GM18868 (cell line): ENCODE measurements at regions not wholly inside any gene's neighbourhood (a gene's known extent, or its start where the extent isn't known, plus 50 kb on each side); places are given as distances from the start of the nearest gene placed in this dataset.
"Not testable (repeated sequence)": the region's sequence is repeated elsewhere in the genome, so short reads cannot be mapped to it uniquely, and the experiment has no call there.

ENCODE experiments used
- ATAC-seq: cut with Tn5 transposase; IDR thresholded peaks from one replicate; pipeline ENCODE4 v1.9.1; 2021; ENCODE audit warnings: mild to moderate bottlenecking, moderate library complexity; ENCODE audit not compliant: unreplicated experiment

DNA sequence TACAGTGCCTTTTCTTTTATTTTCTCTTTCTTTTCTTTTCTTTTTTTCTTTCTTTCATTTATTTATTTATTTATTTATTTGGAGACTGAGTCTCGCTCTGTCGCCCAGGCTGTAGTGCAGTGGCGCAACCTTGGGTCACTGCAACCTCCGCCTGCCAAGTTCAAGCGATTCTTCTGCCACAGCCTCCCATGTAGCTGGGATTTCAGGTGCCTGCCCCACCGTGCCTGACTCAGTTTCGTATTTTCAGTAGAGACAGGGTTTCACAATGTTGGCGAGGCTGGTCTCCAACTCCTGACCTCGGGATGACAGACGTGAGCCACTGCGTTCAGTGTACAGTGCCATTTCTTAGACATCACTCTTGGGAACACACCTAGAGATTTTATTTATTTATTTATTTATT is 110.0 kb upstream of the ANKRD30BL start:
- not testable (repeated sequence) for ATAC-seq

DNA sequence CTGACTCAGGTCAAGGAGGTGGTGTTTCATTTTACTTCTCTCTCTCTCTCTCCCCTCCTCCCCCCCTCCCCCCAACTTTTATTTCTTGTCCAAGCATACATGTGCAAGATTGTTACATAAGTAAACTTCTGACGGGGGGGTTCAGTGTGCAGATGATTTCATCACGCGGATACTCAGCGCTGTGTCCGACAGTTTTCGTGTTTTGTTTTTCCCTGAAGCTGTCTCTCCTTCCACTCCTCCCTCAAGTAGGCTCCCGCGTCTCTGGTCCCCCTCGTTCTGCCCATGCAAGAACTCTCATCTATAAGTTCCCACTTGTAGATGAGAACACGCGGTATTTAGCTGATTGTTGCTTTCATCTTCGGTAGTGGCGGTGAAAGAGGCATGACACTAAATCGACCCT is 111.0 kb upstream of the ANKRD30BL start:
- no peak for ATAC-seq

DNA sequence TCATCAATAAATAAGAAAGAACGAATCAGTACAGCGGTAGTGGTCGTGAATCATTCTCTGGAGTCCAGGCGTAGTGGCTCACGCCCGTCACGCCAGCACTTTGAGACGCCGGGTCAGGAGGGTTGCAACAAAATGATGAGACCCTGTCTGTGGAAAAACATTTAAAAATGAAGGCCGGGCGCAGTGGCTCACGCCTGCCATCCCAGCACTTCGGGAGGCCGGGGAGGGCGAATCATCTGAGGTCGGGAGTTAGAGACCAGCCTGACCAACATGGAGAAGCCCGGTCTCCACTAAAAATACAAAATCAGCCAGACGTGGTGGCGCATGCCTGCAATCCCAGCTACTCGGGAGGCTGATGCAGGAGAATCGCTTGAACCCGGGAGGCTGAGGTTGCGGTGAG is 111.8 kb upstream of the ANKRD30BL start:
- not testable (repeated sequence) for ATAC-seq

DNA sequence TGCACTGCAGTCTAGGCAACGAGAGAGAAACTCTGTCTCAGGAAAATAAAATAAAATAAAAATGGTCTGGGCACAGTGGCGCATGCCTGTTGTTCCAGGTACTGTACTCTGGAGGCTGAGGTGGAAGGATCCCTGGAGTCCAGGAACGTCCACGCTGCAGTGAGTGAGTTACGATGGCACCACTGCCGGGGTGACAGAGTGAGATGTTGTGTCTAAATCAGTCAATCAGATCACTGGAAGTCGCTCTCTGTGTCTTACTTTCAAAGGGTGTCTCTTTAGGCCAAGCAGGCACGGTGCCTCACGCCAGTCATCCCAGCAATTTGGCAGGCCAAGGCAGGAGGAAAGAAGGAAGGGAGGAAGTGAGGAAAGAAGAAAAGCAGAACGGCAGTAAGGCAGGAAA is 112.2 kb upstream of the ANKRD30BL start:
- no peak for ATAC-seq

DNA sequence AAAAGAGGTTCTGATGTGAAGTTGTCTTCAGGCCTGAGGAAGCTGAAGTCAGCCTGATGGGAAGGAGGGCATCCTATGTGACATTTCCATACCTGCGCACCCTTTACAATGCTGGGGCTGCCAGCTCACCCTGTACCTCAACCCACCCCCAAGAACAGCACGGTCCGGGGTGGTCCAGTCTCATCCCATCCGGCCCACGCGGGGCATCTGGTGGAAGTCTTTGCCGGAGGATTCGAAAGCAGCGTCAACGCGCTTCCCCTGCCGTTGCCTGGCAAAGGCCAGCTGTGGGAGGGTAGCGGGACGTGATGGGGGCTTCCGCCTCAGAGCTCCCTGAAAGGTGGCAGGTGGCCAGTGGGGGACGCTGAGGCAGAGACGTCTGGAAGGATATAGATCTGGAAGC is 113.6 kb upstream of the ANKRD30BL start:
- no peak for ATAC-seq

DNA sequence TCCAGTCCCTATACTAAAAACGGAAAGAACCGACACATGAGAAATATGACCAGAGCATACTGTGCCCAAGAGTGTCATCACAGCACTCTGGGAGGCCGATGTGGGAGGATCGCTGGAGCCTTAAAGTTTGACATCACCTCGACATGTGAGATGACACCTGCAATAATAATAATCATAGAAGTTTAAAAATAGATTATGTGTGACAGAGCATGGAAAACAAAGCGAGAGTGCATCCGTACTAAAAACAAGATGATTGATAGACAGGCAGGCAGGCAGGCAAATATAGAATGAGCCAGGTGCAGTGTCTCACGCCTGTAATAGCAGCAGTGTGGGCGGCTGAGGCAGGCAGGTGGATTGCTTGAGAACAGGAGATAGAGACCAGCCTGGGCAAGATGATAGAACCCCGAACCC is 114.8 kb upstream of the ANKRD30BL start:
- ATAC-seq: peak; percentile 64

DNA sequence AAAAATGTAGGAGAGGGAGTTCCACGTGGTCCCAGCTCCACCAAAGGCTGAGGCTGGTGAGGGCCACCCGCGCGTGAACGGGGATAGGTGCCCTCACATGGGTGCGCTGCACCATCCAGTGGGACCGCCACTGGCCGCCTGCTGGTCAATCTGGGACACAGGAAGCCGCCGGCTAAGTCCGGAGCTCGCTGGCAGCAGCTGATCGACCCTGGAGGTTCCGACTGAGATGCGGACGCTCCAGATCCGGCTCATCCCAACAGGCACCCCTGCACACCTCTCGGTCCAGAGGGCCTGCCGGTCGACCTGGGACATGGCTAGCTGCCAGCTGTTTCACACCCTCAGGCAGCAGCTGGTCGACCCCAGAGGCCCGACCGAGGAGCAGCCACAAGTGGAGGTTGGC is 116.5 kb upstream of the ANKRD30BL start:
- ATAC-seq: no peak

DNA sequence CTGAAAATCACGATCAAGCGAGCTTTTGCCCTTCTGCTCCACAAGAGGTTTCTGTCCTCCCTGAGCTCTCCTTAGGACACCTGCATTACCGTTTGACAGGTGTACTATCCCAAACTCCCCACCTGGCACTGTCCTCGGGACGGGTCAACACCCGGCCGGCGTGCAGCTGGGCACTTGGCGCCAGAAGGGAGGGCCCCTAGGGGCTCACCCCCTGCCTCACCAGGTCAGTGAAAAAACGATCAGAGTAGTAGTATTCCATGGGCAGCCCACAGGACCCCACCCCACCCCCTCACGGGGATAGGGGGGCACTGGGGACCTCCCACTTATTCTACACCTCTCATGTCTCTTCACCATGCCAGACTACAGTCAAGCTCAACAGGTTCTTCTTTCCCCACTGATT is 117.6 kb upstream of the ANKRD30BL start:
- ATAC-seq: no peak

DNA sequence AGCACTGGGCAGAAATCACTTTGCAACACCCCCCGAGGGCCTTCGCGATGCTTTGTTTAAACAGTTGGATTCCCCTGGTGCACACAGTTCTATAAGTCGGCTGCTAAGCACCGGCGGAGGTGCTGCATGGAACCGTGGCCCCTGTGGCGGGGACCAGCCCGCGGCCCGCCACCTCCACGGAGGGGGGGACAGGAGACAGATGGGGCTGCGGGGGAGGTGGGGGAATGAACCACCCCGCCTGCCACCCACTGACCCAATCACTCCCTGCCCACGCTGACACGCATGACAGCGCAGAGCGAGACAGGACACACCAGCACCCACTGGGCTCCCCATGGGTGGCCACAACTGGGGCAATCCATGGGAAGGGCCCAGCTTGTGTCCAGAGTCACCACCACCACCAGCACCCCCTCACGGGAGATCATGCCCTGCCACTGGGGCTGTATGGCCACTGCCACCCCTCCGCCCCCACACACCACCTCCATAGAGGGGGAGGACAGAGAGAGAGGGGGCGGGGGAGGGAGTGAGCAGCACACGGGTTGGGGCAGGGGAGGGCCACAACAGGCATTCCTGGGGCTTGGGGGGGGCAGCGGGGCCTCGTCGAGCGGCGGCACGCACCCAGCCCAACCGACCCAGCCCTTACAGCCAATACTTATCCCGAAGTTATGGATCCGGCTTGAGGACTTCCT is 118.3 kb upstream of the ANKRD30BL start:
- ATAC-seq: no peak

DNA sequence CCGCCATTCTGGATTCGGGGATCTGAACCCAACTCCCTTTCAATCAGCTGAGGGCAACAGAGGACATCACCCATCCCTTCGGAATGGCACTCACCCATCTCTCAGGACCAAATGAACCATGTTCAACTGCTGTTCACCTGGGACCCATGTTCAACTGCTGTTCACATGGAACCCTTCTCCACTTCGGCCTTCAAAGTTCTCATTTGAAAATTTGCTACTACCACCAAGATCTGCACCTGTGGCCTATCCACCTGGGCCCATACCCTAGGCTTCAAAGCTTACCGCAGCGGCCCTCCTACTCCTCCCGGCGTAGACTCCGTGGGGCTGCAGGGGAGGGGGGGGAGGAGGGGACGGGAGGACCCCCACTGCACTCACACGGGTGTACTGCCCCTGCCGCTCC is 119.2 kb upstream of the ANKRD30BL start:
- ATAC-seq: no peak

DNA sequence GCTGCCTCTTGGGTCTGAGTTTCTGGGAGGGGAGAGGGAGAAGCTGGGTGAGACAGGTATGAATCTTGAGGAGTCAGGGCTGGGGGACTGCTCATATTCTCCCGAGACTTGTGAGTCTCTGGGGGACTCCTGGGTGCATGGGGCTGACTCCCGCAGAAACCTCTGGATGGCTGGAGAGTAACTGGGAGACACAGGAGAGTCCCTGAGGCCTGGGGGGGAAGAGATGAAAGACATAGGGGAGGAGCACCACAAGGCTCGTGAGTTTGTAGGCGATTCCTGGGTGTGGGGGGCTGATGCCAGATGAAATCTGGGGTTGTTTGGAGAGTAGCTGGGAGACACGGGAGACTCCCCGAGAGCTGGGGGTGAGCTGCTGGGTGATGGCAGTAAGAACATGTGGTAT is 120.4 kb upstream of the ANKRD30BL start:
- not testable (repeated sequence) for ATAC-seq

DNA sequence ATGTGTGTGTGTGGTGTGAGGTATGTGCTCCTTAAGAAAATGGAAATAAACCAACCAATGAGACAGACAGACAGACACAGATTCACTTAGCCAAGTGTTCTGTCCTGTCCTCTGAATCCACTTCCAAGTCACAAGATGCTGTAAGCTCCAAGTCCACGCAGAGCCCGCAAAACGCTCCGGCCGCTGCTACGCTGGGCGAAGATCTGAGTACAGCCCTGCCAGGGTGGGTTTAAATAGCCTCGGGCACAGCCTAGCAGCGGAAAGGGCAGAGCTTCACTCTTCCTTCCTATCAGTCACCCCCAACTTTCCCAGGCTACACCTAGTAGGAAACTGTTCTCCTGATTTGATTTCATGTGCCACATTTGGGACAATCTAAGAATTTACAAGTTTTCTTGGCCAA is 121.2 kb upstream of the ANKRD30BL start:
- ATAC-seq: no peak

DNA sequence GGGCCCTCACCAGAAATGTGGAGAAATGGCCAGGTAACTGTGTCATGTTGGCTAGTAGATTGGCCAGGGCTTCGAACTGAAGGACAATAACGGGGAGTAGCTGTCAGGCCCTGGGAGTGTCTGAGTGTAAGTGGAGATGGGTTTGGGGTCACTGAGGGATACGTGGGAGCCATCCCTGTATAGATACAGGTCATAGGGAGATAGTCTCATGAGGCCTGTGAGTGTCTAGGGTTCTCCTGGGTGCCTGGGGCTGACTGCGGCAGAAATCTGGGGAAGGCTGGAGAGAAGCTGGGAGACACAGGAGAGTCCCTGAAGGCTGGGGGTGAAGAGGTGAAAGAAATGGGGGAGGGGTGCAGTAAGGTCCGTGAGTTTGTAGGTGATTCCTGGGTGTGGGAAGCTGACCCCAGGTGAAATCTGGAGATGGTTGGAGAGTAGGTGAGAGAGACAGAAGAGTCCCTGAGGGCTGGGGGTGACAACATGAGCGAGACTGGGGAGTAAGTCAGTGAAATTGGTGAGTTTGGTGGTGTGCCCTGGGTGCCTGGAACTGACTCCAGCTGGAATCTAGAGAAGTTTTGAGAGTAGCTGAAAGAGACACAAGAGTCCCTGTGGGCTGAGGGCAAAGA is 124.6 kb upstream of the ANKRD30BL start:
- ATAC-seq: not testable (repeated sequence)

DNA sequence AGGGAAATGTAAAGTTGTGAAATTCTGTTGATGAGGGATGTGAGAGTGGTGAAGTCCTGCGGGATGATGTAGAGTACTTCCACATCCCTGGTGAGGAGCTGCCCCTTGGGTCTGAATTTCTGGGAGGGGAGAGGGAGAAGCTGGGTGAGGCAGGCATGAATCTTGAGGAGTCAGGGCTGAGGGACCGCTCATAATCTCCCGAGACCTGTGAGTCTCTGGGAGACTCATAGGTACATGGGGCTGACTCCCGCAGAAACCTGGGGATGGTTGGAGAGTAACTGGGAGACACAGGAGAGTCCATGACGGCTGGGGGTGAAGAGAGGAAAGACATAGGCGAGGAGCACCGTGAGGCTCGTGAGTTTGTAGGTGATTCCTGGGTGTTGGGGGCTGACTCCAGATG is 126.2 kb upstream of the ANKRD30BL start:
- not testable (repeated sequence) for ATAC-seq

DNA sequence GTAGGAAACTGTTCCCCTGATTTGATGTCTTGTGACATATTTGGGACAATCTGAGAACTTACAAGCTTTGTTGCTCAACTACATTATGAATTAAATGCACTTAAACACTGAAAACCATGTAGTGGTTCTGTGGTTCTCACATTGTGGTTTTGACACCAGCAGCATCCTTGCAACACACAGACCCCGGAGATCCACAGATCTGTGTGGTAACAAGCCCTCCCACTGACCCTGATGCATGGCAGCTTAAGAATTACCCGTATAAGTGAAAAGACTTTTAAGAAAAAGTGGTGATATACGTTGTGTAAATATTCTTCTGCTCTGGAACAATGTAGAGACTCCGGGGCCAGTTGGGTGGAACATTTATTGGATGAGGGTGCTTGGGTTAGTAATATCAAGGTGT is 127.4 kb upstream of the ANKRD30BL start:
- not testable (repeated sequence) for ATAC-seq

DNA sequence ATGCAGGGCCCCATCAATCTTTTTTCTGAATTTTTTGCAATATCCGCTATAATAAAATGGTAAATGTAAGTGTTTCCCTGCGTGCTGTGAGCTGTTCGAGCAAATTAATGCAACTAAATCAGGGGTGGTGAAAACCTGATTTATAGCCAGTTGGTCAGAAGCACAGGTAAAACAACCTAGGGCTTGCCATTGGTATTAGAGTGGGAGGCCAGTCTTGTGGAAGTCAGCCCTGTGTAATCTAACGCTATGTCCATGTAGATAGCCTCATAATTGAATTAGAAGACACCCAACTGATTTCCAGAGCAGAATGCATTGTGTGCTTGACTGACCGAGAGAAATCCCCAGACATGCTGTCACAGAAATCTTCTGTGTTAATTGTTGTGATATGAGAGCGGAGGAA is 126.8 kb upstream of the GPR39 start:
- not testable (repeated sequence) for ATAC-seq

DNA sequence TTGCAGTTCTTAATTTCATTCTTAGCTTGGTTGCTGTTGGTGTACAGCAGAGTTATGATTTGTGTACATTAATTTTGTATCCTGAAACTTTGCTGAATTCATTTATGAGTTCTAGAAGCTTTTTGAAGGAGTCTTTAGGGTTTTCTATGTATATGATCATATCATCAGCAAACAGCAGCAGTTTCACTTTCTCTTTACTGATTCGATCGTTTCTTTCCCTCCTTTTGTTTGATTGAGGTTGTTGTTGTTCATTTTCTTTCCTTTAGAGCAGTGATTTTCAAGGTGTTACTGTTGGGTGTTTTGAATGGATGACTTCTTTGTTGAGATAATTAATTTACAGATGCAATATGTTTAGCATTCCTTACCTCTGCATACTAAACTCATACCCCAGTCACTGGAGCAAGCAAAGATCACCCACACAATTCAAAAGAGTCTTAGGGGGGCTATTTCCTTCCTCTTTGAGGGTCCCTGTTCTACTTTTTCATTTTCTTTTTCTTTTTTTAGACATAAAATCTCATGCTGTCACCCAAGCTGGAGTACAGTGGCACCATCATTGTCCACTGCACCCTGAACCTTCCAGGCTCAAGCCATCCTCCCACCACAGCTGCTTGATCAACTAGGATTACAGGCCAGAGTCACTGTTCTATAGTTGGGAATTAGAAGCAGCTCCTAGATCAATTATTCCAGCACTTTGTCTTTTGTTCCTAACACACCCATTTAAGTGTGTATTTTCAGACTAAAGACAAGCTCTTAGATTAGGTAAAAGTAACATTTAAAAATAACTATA is 115.8 kb upstream of the GPR39 start:
- peak; percentile 46 for ATAC-seq

DNA sequence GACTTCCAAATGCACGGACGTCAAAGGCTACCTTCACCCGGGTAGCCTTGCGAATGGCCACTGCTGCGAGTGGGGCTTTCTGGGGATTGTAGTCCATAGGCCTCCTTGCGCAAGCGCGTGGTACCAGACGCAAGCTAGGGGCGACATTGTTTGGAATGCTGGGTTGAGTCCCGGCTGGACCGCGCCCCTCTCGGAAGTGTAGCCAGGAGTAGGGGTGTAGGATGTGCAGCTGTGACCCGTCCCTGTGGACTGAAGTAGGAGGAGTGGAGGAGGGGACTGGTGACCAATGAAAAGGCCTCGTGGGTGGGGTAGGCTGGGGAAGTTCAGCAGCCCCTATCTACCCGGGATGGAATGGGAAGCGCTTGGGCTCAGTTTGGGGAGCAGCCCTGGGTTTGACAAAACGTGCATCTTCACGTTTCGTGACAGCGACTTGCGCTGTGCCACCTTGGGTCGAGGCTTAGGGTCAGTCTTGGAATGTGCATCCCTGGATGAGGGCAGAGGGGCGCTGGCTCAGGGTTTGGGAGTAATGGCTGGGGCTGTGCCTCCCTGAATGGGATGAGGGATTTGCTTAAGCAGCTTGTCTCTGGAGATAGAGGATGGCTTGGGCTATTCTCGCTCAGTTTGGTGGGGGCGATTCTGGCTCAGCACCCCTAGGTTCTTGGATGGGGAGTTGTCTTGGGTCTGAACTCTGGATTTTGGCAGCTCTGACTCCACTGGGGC is 111.8 kb upstream of the GPR39 start:
- ATAC-seq: peak; percentile 77

DNA sequence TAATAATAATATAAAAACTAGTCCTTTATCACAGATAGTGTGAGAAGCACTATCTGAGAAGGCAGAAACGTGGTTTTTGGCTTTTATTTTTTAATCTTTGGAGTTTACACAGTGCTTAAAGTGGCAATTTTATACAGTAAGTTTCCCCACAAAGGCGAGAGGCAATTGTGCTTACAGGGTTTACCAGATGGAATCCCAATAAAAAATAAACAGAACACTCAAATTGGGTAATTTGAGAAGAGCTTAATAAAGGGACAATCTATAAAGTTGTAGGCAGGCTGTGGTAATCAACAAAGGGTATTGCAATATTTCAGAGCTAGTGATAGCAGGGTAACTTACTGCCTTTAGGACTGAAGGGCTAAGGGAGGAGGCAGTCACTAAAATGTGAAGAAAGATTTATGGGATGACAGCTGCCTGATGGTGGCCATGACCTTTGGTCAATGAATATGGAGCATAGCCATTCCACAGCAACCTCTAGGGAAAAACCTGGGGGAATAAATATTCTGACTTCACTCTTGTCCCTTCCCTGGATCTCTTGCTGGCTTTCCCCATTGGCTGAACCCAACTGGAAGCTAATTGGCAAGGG is 108.9 kb upstream of the GPR39 start:
- not testable (repeated sequence) for ATAC-seq

DNA sequence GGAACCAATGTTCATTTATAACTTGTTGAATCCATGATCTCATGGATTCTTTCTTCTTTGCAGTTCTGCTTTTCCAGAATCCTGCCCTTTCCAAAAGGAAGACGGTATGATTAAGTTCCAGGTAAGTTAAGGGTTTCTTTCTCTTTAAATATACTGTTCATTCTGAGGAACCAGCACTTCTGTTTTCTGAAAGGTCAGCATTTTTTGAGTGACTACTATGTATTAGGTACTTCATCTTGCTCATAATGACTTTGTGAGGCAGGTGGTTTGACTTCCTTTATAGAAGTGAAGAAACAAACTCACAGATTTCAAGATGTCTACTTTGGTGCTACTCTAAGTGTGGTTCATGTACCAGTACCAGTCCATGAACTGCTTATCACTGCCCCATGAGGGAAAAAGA is 107.4 kb upstream of the GPR39 start:
- not testable (repeated sequence) for ATAC-seq

DNA sequence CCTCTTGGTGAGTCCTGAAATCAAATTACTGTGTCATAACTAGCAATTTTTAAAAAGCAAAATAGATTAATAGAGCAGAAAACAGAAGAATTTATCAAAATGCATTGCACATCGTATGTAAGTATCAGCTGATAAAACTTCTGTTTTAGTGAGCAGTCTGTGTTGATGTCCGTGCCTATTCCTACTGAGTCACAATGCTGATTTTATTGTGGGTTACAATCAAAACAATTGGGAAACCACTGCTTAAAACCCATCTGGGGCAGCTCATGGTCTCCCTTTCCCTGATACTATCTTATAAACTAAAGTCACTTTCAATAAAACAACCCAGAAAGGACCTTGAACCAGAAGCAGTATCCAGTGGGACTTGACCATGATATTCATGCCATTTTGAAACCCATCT is 101.1 kb upstream of the GPR39 start:
- not testable (repeated sequence) for ATAC-seq
